Fibroblast of skin of right biceps (primary cell): ENCODE measurements at regions not wholly inside any gene's neighbourhood (a gene's known extent, or its start where the extent isn't known, plus 50 kb on each side); places are given as distances from the start of the nearest gene placed in this dataset.
"Not testable (repeated sequence)": the region's sequence is repeated elsewhere in the genome, so short reads cannot be mapped to it uniquely, and the experiment has no call there.

Experiments
- DNase-seq: peaks from one replicate; pipeline ENCODE4 v3.0.0-alpha.2; 2013

DNA sequence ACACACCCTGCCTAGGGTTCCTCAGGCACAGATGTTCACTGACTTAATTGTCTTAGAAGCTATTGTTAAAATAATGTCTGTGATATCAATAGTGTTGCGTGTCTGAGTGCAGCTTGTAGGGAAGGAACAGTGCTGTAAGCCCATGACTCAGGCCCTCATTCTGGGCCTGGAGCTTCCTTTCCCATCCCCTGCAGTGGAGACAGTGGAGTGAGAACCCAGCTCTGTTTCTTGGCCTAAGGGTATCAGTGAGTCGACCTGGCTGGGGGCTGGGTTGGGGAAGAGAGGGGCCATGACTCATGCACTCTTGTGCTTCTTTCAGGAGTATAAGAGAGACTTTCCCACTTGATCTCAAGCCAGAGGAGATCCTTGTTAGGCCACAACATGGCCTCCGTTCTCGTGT is 106.8 kb downstream of the HRH4 start:
- peak; percentile 77 for DNase-seq

DNA sequence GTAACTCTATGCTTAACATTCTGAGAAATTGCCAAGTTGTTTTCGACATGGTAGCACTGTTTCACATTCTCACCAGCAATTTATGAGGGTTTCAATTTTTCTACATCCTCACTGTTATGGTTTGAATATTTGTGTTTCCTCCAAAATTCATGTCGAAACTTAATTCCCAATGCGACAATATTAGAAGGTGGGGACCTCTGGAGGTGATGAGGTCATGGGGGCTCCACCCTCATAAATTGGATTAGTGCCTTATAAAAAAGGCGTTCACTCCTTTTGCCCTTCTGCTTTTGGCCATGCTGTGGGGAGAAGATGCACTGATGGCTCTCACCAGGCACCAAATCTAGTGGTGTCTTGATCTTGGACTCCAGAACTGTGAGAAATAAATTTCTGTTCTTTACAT is 110.3 kb downstream of the HRH4 start:
- no peak for DNase-seq

DNA sequence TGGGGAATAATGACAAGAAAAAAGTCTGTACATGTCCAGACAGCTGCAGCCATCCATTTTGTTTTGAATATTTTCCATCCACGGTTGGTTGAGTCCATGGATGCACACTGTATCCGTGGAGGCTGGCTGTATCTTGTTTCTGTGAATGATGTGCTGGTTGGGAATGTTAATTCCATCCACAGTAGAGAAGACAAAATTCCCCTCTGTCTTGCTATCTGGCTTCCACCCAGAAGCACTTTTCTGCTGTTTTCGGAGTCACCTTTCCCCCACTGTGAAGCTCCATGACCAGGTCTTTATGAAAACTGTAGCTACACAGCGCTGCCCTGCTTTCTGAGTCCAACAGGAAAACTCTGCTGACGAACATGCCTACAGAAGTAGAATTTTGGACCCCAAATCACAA is 122.3 kb downstream of the HRH4 start:
- DNase-seq, result no peak

DNA sequence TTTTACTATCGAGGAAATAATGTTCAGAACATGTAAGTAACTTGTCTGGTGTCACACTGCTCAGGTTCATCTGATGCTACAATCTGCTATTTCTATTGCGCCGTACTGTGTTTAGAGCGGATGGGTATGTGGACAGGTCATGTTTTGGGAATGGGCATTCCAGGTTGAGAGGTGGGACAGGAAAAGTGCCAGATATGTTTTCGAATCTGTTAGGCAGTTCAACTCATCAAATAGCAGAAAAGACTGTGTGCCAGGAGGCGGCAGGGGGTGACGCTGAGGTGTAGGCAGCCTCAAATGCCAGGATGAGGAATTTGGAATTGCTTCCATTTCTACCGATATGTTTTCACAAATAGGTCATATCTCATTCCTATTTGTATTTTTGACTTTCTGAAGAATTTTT is 123.8 kb downstream of the HRH4 start:
- no peak for DNase-seq

DNA sequence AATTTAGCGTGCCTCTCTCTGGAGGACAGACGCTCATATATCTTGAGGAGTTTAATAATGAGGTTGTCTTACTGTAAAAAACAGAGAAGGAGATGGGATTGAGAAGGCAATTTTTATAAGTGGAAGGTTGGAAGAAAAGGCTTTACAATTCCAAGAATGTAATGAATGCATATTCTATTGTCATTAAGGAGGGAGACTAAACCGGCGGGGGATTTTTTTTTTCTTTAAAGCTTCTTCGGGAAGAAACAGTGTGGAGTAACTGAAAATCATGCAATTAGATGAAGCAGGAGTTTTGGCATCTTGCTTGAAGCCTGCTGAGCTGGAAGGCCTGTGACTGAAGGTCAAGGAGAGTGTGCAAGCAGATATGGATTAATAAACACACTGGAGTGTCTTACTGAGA is 124.4 kb downstream of the HRH4 start:
- peak; percentile 27 for DNase-seq

DNA sequence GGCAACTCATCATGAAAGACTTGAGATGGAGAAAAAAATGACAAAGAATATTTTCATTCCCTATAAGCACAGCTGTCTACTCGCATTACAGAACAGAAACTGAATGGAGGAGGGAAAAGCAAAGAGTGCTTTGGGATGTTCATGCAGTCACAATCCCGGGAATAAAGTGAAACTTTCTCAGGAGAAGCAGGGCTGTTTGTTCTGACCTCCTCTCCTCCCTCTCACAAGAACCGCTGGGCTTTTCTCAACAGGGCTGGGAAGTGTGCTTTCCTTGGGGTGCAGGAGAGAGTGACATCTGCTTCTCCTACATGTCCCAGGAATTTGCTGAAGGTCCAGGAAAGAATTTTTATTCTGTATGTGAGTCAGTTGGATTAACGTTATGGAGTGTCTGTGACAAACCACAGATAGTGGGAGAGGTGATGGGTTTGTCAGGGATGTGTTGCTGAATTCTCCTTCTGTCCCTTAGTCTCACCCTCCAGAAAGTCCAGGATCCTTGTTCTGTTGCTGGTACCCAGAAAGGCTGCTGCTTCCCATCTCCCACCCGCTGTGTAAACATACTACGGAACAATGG is 125.6 kb downstream of the HRH4 start:
- DNase-seq, result peak; percentile 25

DNA sequence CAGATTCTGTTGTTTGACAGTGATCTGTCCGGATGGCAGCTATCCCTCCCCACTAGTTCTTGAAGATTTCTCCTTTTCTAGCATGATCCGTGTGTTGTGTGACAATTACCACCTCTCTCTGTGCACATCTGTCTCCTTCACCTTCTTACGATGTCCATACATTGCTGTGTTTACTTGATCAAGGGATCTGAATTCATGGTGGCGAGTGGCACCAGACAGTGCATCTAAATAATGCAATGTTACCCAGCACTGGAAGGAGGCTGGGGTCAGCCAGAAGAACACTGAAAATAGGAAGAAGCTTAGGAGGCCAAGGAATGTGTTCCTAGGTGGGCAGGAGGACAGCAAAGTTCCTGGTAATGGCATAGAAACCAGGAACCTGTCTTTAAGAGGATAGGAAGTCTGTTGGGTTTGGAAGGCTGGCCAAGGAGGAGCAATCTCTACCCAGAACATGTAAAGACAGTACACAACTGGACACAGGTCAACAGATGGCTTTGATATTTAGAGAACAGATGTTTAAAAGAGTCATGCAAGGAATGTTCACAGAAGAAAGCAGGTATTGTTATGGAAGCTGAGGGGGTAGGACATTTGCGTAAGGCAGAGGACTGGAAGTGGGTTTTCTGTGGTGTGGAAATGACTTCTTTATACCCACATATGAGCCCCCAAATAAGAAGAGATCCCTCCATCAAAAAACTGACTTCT is 126.4 kb downstream of the HRH4 start:
- DNase-seq, result no peak

DNA sequence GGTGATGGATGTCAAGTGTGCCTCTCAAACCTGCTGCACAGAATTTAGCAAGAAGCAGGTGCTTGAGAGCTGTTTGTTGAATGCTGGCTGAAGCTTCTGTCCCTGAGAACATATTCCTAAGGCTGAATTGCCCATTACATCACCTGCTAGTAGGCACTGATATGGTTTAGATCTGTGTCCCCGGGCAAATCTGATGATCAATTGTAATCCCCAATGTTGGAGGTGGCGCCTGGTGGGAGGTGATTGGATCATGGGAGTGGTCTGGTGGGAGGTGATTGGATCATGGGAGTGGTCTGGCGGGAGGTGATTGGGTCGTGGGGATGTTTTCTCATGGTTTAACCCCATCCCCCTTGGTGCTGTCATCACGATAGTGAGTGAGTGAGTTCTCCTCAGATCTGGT is 128.0 kb downstream of the HRH4 start:
- no peak for DNase-seq

DNA sequence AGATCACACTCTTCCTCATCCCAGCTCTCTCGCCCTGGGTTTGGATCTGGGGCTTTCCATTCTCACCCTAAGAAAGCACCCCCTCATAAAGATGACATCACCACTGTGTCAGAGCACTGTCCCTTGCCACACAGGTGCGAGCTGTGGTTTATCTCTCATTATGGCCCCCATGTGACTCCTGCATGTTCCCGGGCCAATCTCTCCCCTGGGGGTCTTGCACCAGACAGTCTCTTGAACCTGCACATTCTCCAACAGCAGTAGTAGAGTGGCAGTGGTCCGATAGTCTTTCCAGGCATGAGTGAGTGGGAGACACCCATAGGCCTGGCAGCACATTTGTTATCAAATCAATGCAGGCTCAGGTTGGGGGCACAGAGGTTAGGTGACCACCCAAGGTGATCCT is 130.5 kb downstream of the HRH4 start:
- no peak for DNase-seq

DNA sequence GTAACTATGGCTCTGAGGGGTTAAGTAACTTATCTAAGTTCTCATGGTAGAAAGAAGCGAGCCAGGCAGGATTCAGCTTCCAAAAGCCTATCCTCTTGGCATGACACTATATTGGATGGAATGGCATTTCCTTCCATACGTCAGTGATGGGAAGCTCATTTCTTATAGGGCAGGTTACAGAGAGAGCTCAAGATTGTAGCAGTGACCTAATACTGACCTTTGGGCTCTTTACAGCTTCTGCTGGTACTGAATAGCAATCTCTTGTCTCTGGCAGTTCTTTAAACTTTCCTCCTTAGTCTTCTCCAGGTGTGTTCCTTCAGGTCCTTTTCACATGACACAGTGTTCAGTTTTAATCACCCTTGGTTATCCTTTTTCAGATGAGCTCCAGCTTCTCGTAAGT is 133.0 kb downstream of the HRH4 start:
- no peak for DNase-seq

DNA sequence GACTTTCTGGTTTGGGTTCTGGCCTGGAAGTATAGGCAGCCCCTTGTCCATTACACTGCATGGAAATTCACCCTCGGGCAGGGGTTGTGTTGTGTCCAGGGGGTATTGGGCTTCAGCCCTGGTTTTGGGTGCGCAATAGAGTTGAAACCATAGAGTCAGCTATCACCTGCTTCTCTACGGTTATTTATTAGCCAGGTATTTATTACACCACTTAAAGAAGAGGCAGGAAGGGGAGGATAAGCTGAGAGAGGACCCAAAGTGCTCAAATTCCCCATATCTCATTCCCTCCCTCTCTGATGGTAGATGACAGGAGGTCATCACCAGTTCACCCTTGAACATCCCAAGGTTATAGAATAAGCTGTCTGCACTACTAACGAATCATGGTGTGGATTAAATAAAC is 133.4 kb downstream of the HRH4 start:
- no peak for DNase-seq

DNA sequence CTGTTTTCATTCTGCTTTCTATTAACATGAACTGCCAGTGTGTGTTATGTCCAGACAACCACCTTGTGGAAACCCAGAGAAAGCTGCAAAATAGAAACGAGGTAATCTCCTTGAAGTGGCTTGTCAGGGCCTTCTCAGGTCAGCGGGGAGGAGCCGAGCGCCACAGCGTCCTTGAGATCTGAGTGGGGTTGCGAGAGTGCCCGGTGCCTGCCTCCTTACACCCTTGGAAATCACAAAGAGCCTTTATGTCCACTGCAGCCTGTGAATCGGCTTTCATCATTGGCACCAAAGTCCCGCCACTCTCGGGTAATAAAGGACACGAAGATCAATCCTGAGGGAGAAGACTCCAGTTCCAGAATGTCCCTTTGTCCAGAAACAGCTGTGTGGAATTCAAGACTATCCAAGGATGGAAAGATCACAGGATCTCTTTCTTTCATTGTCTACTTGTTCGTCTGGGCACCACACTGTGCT is 135.2 kb downstream of the HRH4 start:
- no peak for DNase-seq

DNA sequence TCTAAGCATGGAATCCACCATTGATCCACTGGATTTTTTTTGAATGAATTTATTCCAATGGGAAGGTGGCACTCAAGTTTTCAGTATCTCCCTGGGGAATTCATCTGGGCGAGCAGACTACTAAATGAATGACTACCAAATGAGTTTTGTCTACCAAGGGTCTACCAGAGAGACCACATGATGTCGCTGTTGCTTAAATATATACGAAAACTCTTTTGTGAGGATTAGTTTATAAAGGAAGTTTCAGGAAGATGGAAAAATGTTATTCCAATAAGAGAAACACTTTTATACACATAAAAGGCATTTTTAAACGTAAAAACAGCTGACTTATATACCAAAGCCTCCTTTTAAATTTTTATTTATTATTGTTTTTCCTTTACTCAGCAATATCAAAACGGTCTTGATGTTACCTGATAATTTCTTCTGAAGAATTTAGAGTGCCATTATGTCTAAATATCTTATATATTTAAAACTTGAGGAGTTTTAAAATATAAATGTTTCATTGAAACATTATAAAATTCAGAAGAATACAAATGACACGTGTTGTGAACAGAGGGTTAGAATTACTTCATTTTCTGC is 139.7 kb downstream of the HRH4 start:
- peak; percentile 64 for DNase-seq

DNA sequence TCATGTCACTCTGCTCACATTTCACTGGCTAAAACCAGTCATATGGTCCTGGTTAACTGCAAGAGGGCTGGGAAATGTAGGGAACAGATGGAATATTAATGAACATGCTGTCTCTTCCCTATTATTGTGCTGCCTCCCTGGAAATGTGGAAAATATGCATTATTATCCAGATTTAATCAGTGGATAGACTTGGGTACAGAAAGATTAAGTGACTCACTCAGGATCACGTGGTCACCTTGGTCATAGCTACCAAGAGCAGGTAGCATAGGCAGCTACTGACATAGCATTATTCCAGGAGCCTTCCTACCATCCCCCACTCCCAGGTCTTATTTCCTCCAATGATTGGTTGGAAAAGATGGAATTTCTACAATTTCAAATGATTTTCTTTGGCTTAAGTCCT is 141.1 kb downstream of the HRH4 start:
- no peak for DNase-seq

DNA sequence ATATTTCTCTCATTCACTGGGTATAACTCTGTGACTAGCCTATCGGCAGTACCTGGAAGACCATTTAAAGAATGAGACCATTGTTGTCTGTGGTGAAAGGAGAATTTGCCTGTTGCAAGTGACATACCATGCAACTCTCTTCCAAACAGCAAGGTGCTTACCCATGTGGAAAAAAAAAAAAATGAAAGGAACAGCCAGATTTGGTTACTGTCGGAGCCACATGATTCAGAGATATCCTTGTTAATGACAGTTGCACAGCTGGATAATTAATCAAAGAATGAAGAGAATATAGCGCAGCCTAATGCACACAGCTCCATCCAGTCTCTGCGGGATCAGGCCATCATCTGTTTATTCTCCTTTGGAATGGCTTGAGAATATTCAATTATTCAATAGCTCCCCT is 141.8 kb downstream of the HRH4 start:
- DNase-seq, result no peak

DNA sequence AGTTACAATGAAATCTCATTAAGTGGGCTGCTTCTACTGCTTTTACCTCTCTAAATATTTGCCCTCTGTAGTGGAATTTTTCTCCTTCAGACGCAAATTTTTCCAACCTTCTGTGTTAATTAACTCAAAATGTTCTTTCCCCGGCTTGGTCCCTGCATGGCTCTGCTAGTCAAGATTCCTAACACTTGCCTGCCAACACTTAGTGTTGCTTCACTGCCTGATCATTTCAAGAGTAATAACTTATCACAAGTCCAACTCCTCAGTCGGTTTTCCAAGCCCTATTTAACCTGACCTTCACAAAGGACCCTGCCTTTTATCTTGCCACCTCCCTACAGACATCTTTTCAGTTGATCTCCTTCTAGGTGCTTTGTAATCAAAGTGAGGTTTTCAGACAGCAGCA is 142.7 kb downstream of the HRH4 start:
- DNase-seq, result no peak

DNA sequence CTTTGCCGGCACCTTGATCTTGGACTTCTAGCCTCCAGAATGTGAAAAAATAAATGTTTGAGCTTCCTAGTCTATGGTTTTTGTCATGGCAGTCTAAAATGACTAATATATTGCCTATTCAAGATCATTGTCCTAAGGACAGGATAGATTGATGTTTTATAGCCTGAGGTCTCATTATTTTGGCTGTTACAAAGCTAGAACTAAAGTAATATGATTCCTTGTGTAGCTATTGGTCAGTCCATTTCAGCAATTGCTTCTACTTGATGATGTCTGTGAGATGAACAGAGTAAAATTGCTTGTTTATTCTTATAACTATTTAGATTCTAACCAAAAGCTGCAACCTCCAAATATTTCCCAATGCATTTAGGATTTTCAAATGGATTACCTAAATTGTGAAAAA is 145.0 kb downstream of the HRH4 start:
- no peak for DNase-seq

DNA sequence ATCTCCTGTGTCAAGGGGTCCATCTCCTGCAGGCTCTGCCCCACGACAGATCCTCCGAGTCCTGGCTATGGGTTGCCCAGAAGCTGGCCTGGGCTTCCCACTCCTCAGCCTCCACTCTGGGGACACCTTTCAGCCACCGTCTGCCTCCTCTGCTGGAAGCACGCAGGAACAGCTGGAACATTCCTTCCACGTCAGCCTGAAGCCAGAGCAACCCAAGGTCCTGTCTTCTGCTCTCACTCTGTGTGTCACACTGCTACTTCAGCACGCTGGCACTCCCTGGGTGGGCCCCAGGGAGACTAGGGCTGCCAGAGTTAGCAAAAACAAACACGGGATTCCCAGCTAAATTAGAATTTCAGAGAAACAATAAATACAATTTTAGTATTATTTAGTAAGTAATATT is 148.8 kb downstream of the HRH4 start:
- DNase-seq, result no peak

DNA sequence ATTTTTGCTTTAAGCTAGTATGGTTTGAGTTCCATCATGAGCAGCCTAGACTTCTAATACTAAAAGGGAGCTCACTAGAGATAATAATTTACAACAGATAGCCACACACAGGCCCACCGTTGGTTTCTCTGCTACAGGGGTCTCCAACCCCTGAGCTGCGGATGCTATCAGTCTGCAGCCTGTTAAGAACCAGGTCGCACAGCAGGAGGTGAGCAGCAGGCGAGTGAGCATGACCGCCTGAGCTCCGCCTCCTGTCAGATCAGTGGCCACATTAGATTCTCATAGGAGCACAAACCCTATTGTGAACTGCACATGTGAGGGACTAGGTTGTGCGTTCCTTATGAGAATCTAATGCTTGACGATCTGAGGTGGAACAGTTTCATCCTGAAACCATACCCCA is 150.6 kb downstream of the HRH4 start:
- no peak for DNase-seq

DNA sequence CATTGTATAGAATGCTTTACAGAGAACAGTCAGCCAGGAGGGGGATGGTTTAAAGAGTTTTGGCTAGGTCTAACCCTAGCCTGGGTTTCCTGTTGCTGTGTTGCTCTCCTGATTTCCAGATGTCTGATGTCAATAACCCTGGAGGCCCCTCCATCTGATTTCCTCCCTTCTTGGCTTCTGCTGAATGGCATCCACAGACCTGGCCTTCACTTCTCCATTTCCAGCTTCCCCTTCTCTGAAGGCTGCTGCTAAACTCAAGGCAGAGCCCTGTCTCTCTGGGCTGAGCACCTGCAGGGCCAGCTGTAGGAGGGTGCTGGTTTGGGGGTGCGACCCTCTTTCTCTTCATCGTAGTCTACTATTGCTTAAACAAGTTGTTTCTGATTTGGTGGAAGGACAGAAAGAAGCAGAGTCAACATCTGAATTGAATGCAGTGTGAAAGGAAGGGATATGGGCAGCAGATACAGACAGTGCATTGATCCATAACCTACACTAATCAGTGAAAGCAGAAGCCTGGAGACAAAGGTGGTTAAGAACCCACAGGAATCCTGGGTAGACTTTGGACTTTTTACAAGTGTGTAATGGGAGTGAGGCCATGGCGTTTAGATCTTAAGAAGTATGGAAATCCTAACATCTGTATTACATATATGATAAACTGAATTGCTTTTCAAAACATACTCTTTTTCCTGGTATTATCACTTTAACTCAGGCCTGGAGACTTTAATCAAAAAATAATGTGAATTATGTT is 153.6 kb downstream of the HRH4 start:
- DNase-seq, result no peak

DNA sequence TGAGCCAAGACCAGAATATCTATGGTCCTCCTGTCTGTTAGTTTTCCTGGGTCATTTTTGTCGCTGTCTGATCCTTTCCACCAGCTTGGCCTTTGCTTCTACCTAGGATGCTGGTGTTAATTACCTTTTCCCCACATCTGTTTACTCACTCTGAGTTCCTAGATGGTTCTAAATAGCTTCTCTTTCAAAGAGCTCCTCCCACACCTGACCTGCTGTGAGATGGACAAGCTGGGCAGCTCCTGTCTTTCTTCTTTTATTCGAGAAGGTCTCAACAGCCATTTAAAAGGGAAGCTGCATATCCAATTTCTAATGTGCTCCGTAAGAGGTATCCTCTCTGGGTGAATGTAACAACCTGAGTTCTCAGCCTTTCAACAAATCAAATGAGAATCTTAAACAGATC is 156.2 kb downstream of the HRH4 start:
- DNase-seq, result no peak

DNA sequence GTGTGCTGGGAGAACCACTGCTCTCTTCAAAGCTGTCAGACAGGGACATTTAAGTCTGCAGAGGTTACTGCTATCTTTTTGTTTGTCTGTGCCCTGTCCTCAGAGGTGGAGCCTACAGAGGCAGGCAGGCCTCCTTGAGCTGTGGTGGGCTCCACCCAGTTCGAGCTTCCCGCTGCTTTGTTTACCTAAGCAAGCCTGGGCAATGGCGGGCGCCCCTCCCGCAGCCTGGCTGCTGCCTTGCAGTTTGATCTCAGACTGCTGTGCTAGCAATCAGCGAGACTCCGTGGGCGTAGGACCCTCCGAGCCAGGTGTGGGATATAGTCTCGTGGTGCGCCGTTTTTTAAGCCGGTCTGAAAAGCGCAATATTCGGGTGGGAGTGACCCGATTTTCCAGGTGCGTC is 164.0 kb downstream of the HRH4 start:
- DNase-seq, result not testable (repeated sequence)

DNA sequence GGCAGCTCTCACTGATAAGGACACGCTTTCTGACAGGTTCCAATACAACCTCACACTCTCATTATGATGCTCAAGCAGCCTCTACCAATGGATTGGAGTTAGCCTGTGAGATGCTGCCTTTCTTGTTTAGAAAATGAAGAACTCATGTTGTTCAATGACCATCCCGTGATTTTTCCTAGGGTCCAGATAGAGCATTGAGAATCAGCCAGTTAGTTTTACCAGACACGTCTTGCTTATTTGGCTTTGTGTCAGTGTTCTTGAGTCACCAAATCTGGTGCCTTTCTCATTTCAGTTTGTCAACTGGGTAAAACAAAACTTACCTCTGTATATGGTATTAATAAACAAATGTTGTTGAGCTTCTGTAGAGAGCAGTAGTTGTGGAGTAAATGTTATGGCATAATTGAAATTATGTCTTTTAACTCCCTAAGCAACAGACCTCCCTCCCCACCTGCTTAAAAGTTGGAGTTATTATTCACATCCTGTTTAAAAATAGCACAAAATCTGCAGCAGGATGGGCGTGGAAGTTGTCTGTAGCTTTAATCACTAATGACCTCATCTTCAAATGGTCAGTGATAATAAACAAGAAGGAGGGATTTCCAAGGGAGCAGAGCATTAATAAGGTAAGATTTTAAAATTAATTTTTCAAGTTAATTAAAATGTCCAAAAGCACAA is 167.3 kb downstream of the HRH4 start:
- DNase-seq, result no peak

DNA sequence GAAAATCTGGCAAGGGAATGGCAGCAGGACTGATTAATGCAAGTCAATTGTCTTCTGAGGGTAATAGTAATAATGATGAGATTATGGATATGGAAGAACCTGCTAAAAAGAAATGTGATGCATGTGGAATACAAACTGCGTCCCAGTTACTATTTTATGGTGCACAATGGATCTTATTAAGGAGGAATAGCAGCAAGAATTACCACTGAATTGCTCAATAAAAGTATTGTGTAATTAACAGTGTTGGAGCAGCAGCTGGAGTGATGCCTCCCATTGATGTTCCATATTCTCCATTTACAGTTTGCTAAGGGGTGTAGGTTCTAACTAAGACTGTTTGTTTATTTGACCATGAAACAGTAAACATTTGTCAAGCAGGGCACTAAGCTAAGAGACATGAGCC is 167.9 kb downstream of the HRH4 start:
- no peak for DNase-seq
